ENCODE measurements at regions not wholly inside any gene's neighbourhood (a gene's known extent, or its start where the extent isn't known, plus 50 kb on each side); places are given as distances from the start of the nearest gene placed in this dataset.

DNA sequence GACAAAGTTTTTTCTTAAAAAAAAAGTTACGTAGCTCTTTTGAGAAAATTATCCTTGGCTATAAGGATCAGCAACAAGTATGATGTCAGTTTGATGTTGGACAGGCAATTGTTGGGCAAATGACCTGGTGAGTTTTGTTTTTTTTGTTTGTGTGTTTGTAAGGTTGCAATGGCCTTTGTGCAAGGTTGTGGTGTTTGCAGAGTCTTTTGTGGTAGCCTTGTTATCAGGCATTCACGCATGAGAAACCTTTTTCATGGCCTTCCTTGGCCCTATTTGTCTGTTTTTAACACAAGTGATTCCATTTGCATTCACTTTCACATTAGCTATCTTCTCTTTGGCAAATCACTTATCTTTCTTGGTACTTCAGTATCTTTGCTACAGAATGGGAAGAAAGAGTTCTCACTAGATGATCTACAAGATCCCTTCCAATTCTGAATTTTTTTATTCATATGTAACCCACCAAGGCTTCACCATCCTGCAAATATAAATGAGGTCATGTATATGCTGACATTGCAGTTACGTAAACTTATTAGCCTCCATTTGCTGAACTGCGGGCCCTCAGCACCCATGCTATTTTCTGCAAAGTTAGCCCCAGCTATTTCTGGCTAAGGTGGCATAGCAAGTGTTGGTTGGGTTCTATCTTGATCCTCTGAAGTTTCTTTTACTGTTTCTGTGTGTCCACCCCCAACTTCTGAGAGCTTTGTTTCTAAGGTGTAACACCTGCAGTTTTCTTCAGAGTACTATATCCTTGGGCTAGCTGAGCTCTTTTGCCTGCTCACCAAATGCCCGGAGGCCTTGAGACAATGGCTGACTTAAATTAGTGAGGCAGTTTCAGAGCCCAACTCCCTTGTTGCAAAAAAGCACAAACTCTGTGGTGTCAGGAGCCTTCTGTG is 667.1 kb downstream of the IRS1 start:
- no peaks in the 10 kb centered on the region for H3K9me3 Mint-ChIP-seq
- no peak overlapping the region for H3K4me3 Mint-ChIP-seq
- H3K36me3 Mint-ChIP-seq = no peaks in the 10 kb centered on the region
- DNase-seq = no peak
- no peaks in the 10 kb centered on the region for H3K4me1 Mint-ChIP-seq
- H3K27me3 Mint-ChIP-seq = peaks cover 9% of the 10 kb centered on the region
- H3K27ac Mint-ChIP-seq = no peak overlapping the region

- Mint-ChIP-seq H3K4me1 (no peaks in the 10 kb centered on the region), H3K27ac (no peak overlapping the region), H3K4me3 (no peak overlapping the region), H3K27me3 (peaks cover 9% of the 10 kb centered on the region), H3K9me3 (no peaks in the 10 kb centered on the region), H3K36me3 (no peaks in the 10 kb centered on the region)
- DNase-seq = no peak
These were observed 668.3 kb downstream of the IRS1 start for GRCh38 chr2:226131299-226131784.

DNA sequence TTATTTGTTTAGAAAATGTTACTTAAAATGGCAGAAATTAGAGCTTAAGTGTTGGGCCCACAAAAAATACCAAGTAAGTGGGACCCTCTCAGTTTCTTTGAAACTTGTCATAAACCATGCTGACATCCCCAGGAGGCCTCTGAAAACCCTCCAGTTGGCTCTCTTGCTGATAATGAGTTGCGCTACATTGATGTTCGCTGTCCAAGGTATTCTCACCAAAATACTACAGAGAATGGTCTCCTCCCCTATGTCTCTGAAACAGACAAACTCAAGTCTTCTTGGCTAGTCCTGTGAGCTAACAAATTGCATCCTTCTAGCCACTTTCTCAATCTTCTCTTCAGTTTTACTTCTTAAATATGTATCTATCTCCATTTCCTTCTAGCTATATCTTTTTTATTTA is 669.4 kb downstream of the IRS1 start:
- Mint-ChIP-seq H3K27me3 (peaks cover 9% of the 10 kb centered on the region), H3K9me3 (no peaks in the 10 kb centered on the region), H3K4me3 (no peak overlapping the region), H3K27ac (no peak overlapping the region), H3K36me3 (no peaks in the 10 kb centered on the region), H3K4me1 (no peaks in the 10 kb centered on the region)
- no peak for DNase-seq

GRCh38 chr2:226127682-226128081 is 671.9 kb downstream of the IRS1 start:
- peaks cover 13% of the 10 kb centered on the region for H3K27me3 Mint-ChIP-seq
- H3K4me3 Mint-ChIP-seq = no peak overlapping the region
- no peak for DNase-seq
- no peaks in the 10 kb centered on the region for H3K9me3 Mint-ChIP-seq
- no peaks in the 10 kb centered on the region for H3K4me1 Mint-ChIP-seq
- no peak overlapping the region for H3K27ac Mint-ChIP-seq
- no peaks in the 10 kb centered on the region for H3K36me3 Mint-ChIP-seq

GRCh38 chr2:226126104-226126503 is 673.5 kb downstream of the IRS1 start:
- no peak for DNase-seq
- Mint-ChIP-seq H3K36me3 (no peaks in the 10 kb centered on the region), H3K27ac (no peak overlapping the region), H3K4me3 (no peak overlapping the region), H3K4me1 (peaks cover 2% of the 10 kb centered on the region), H3K9me3 (no peaks in the 10 kb centered on the region), H3K27me3 (peaks cover 11% of the 10 kb centered on the region)

DNA sequence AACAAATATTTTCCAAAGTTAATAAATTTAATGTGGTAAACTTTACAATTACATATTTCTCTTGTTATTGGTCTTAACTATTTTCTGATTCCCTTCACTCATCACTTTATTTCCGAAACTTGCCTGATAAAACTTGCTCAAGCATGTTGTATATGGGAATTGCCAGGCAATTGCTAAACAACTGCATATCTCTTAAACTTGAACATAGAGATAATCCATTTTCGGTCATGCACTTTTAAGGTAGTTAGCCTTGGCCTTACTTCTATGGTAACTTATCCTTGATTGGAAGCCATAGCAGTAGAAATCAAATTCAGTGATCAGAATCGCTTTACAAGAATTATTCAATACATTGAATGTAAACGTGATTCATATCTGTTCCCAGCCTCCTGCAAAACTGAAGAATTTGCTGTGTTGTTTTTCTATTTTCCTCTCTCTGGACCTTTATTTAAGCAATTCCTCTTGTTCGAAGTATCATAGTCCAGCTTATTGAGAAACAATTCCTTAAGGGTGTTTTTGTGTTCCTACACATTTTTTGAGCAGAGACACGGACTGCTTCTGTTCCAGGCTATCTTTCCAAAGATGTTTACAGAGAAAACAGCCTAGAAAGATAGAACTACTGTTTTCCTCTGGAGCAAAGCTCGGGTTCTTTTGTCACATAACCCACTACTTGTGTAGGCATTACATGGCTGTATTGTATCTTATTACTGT is 674.3 kb downstream of the IRS1 start:
- no peak for DNase-seq
- Mint-ChIP-seq H3K4me3 (no peak overlapping the region), H3K27me3 (peaks cover 11% of the 10 kb centered on the region), H3K27ac (no peak overlapping the region), H3K9me3 (no peaks in the 10 kb centered on the region), H3K4me1 (peaks cover 2% of the 10 kb centered on the region), H3K36me3 (no peaks in the 10 kb centered on the region)

DNA sequence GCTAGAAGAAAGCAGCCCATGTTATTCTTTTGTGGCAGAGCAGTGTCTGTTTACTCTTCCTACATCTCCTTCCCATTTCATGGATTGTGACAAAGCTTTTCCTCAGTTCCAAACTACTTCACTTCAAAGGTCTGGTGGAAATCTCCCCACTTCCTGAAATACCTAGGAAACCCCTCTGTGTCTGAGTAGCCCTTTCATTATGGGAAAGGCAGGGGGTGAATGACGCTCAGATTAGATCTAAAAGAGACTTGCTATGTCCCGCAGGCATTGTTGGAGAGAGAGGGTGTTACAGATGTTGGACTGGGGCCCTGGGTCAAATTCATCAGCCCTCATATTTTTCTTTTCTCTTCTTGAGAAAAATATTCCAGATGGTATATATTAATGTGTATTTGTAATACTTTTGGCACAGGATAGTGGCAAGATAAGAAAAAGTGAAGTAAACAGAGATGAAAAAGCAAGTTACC is 675.0 kb downstream of the IRS1 start:
- DNase-seq = no peak
- Mint-ChIP-seq H3K4me3 (no peak overlapping the region), H3K4me1 (peaks cover 2% of the 10 kb centered on the region), H3K9me3 (no peaks in the 10 kb centered on the region), H3K27ac (no peak overlapping the region), H3K27me3 (peaks cover 11% of the 10 kb centered on the region), H3K36me3 (no peaks in the 10 kb centered on the region)

- no peak for DNase-seq
- Mint-ChIP-seq H3K4me1 (peaks cover 2% of the 10 kb centered on the region), H3K27me3 (peaks cover 9% of the 10 kb centered on the region), H3K27ac (no peak overlapping the region), H3K36me3 (no peaks in the 10 kb centered on the region), H3K9me3 (no peaks in the 10 kb centered on the region), H3K4me3 (no peak overlapping the region)
These were observed 676.3 kb downstream of the IRS1 start for GRCh38 chr2:226123300-226123699.

GRCh38 chr2:226122041-226122440 is 677.6 kb downstream of the IRS1 start:
- no peak for DNase-seq
- peaks cover 2% of the 10 kb centered on the region for H3K4me1 Mint-ChIP-seq
- no peaks in the 10 kb centered on the region for H3K36me3 Mint-ChIP-seq
- no peaks in the 10 kb centered on the region for H3K9me3 Mint-ChIP-seq
- peaks cover 18% of the 10 kb centered on the region for H3K27me3 Mint-ChIP-seq
- H3K4me3 Mint-ChIP-seq = no peak overlapping the region
- no peak overlapping the region for H3K27ac Mint-ChIP-seq

- Mint-ChIP-seq H3K4me3 (no peak overlapping the region), H3K4me1 (peaks cover 2% of the 10 kb centered on the region), H3K36me3 (no peaks in the 10 kb centered on the region), H3K27ac (no peak overlapping the region), H3K27me3 (peaks cover 20% of the 10 kb centered on the region), H3K9me3 (no peaks in the 10 kb centered on the region)
- no peak for DNase-seq
These were observed 678.4 kb downstream of the IRS1 start for GRCh38 chr2:226121046-226121738.

GRCh38 chr2:226118471-226119429 is 680.9 kb downstream of the IRS1 start:
- peaks cover 4% of the 10 kb centered on the region for H3K4me1 Mint-ChIP-seq
- DNase-seq = no peak
- H3K36me3 Mint-ChIP-seq = no peaks in the 10 kb centered on the region
- H3K9me3 Mint-ChIP-seq = no peaks in the 10 kb centered on the region
- no peak overlapping the region for H3K4me3 Mint-ChIP-seq
- peaks cover 20% of the 10 kb centered on the region for H3K27me3 Mint-ChIP-seq
- H3K27ac Mint-ChIP-seq = no peak overlapping the region

DNA sequence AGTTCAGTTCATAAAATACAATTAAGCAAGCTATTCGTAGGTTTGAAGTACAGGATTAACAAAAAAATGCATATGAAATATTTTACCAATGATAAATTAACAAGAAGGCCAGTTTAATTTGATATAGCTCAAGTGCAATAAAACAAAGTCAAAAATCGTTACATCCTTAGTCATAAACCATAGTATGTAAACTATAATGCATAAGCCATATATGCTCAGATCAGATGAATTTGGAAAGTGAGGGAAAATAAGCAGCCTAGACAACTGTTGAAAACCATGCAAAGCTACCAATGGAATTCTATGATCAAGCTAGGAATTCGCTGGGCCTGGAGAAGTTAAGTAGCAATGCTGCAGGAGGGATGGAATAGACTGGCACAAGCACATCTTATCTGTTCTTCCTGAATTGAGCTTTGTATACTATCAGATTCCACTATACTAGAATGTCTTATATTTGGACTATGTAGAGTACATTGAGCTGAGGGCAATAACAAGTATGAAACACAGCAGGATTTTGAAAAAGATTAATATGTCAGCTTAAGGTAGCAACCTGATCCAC is 682.0 kb downstream of the IRS1 start:
- H3K27ac Mint-ChIP-seq = no peak overlapping the region
- no peak for DNase-seq
- H3K9me3 Mint-ChIP-seq = no peaks in the 10 kb centered on the region
- no peak overlapping the region for H3K4me3 Mint-ChIP-seq
- H3K27me3 Mint-ChIP-seq = peaks cover 16% of the 10 kb centered on the region
- no peaks in the 10 kb centered on the region for H3K36me3 Mint-ChIP-seq
- H3K4me1 Mint-ChIP-seq = peaks cover 4% of the 10 kb centered on the region

GRCh38 chr2:226116346-226116745 is 683.3 kb downstream of the IRS1 start:
- no peak for DNase-seq
- Mint-ChIP-seq H3K27ac (no peak overlapping the region), H3K27me3 (peaks cover 12% of the 10 kb centered on the region), H3K36me3 (no peaks in the 10 kb centered on the region), H3K9me3 (no peaks in the 10 kb centered on the region), H3K4me3 (no peak overlapping the region), H3K4me1 (peaks cover 3% of the 10 kb centered on the region)

DNA sequence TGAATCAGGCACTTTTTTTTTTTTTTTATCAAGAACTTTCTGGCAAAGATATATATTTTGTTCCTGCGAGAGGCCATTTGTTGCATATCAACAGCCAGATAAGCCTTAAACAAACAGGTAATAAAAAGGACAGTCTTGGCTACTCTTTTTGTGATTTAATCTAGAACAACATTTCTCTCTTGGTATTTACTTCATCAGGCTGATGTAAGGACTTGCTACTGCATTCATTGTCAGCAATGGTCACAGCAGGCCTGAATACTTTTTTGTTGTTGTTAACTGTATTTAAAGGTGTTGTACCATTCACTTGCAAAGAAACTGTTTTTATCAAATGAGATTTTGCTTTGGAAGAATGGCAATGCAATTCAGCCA is 683.8 kb downstream of the IRS1 start:
- H3K36me3 Mint-ChIP-seq = no peaks in the 10 kb centered on the region
- peaks cover 3% of the 10 kb centered on the region for H3K4me1 Mint-ChIP-seq
- no peaks in the 10 kb centered on the region for H3K9me3 Mint-ChIP-seq
- H3K27ac Mint-ChIP-seq = no peak overlapping the region
- no peak for DNase-seq
- H3K4me3 Mint-ChIP-seq = no peak overlapping the region
- peaks cover 12% of the 10 kb centered on the region for H3K27me3 Mint-ChIP-seq

Data from activated naive CD8-positive, alpha-beta T cell treated with anti-CD3 and anti-CD28 coated beads for 36 hours (primary cell).